H9 (cell line): ENCODE measurements at regions not wholly inside any gene's neighbourhood (a gene's known extent, or its start where the extent isn't known, plus 50 kb on each side); places are given as distances from the start of the nearest gene placed in this dataset.

ENCODE experiments used
- DNase-seq: peaks from one replicate; pipeline ENCODE4 v3.0.0-alpha.2; 2017
- H2AFZ ChIP-seq: one replicate; pipeline ENCODE4 v1.6.1; 2013; ENCODE audit warnings: mild to moderate bottlenecking, low read length, control low read depth, moderate library complexity
- H2AK5ac ChIP-seq: 2 replicates; pipeline ENCODE4 v1.6.1; 2013; ENCODE audit warnings: low read length, control low read depth, mixed read lengths; ENCODE audit not compliant: insufficient read length
- H2BK120ac ChIP-seq: one replicate; pipeline ENCODE4 v1.6.1; 2013; ENCODE audit warnings: low read depth, mild to moderate bottlenecking, low read length, control low read depth, inconsistent platforms; ENCODE audit not compliant: poor library complexity, severe bottlenecking
- H2BK12ac ChIP-seq: 2 replicates; pipeline ENCODE4 v1.6.1; 2013; ENCODE audit warnings: low read length, control low read depth, mixed read lengths, low read depth; ENCODE audit not compliant: insufficient read length
- H2BK15ac ChIP-seq: 2 replicates; pipeline ENCODE4 v1.6.1; 2013; ENCODE audit warnings: low read depth, low read length, control low read depth
- H2BK20ac ChIP-seq: one replicate; pipeline ENCODE4 v1.6.1; 2013; ENCODE audit warnings: low read depth, mild to moderate bottlenecking, low read length, control low read depth, inconsistent platforms; ENCODE audit not compliant: poor library complexity, severe bottlenecking
- H2BK5ac ChIP-seq: 2 replicates; pipeline ENCODE4 v1.6.1; 2013; ENCODE audit warnings: low read length, control low read depth, mixed read lengths; ENCODE audit not compliant: insufficient read length
- H3K14ac ChIP-seq: 2 replicates; pipeline ENCODE4 v1.6.1; 2013; ENCODE audit warnings: low read length, control low read depth; ENCODE audit not compliant: insufficient read depth
- H3K18ac ChIP-seq: 2 replicates; pipeline ENCODE4 v1.6.1; 2013; ENCODE audit warnings: low read depth, mild to moderate bottlenecking, mixed read lengths, low read length, control low read depth; ENCODE audit not compliant: insufficient read length
- H3K23ac ChIP-seq: 2 replicates; pipeline ENCODE4 v1.6.1; 2013; ENCODE audit warnings: low read length, control low read depth, mixed read lengths, low read depth; ENCODE audit not compliant: insufficient read length
- H3K23me2 ChIP-seq: 2 replicates; pipeline ENCODE4 v1.6.1; 2013; ENCODE audit warnings: low read depth, mild to moderate bottlenecking, mixed read lengths, low read length, control low read depth; ENCODE audit not compliant: insufficient read length, poor library complexity, severe bottlenecking
- H3K27ac ChIP-seq: 2 replicates; pipeline ENCODE4 v1.5.1; 2013; ENCODE audit warnings: low read length, control low read depth, mixed read lengths, low read depth; ENCODE audit not compliant: insufficient read length
- H3K27me3 ChIP-seq: 2 replicates; pipeline ENCODE4 v1.6.1; 2013; ENCODE audit warnings: low read length, control low read depth, inconsistent platforms; ENCODE audit not compliant: insufficient read depth
- H3K4ac ChIP-seq: 2 replicates; pipeline ENCODE4 v1.6.1; 2013; ENCODE audit warnings: low read depth, mild to moderate bottlenecking, control low read depth, inconsistent platforms, low read length, moderate library complexity
- H3K4me1 ChIP-seq: 2 replicates; pipeline ENCODE4 v1.6.1; 2013; ENCODE audit warnings: low read length, control low read depth, inconsistent platforms; ENCODE audit not compliant: insufficient read depth
- H3K4me2 ChIP-seq: 2 replicates; pipeline ENCODE4 v1.6.1; 2013; ENCODE audit warnings: low read length, control low read depth, mixed read lengths; ENCODE audit not compliant: insufficient read length, insufficient read depth
- H3K56ac ChIP-seq: 2 replicates; pipeline ENCODE4 v1.6.1; 2013; ENCODE audit warnings: low read depth, mild to moderate bottlenecking, mixed read lengths, low read length, control low read depth; ENCODE audit not compliant: insufficient read length
- H3K79me1 ChIP-seq: 2 replicates; pipeline ENCODE4 v1.6.1; 2013; ENCODE audit warnings: low read depth, mild to moderate bottlenecking, moderate library complexity, low read length, control low read depth, inconsistent platforms; ENCODE audit not compliant: insufficient read depth, poor library complexity, severe bottlenecking
- H3K79me2 ChIP-seq: 2 replicates; pipeline ENCODE4 v1.6.1; 2013; ENCODE audit warnings: low read length, control low read depth, inconsistent platforms; ENCODE audit not compliant: insufficient read depth
- H3K9ac ChIP-seq: 2 replicates; pipeline ENCODE4 v1.6.1; 2013; ENCODE audit warnings: low read length, control low read depth, mixed read lengths; ENCODE audit not compliant: insufficient read length; ENCODE audit errors: extremely low read depth
- H3K9me3 ChIP-seq: one replicate; pipeline ENCODE4 v1.6.1; 2013; ENCODE audit warnings: low read depth, low read length, inconsistent platforms; ENCODE audit not compliant: control insufficient read depth
- H3T11ph ChIP-seq: one replicate; pipeline ENCODE4 v1.6.1; 2013; ENCODE audit warnings: mild to moderate bottlenecking, low read length, control low read depth, inconsistent platforms
- H4K20me1 ChIP-seq: one replicate; pipeline ENCODE4 v1.6.1; 2013; ENCODE audit not compliant: control insufficient read depth, insufficient read length, insufficient read depth
- H4K5ac ChIP-seq: 2 replicates; pipeline ENCODE4 v1.6.1; 2013; ENCODE audit warnings: low read depth, mild to moderate bottlenecking, mixed read lengths, low read length, control low read depth; ENCODE audit not compliant: insufficient read length
- H4K8ac ChIP-seq: replicated peaks from 2 replicates; pipeline ENCODE4 v1.6.1; 2013; ENCODE audit warnings: low read length, control low read depth, mixed read lengths, low read depth; ENCODE audit not compliant: insufficient read length
- H4K91ac ChIP-seq: 2 replicates; pipeline ENCODE4 v1.6.1; 2013; ENCODE audit warnings: low read depth, mild to moderate bottlenecking, moderate library complexity, mixed read lengths, low read length, control low read depth; ENCODE audit not compliant: insufficient read length
- H3K27ac Mint-ChIP-seq, 3 experiments: 2 replicates in 2 of 3; 3 replicates in 1 of 3; pipeline ENCODE4 v1.8.0; 2020 to 2021; ENCODE audit warnings: mixed read lengths in 3 of 3, mild to moderate bottlenecking in 1 of 3, moderate library complexity in 1 of 3
- H3K27me3 Mint-ChIP-seq: 2 replicates; pipeline ENCODE4 v1.8.0; 2021; ENCODE audit warnings: low read depth, mild to moderate bottlenecking, moderate library complexity, mixed read lengths
- H3K36me3 Mint-ChIP-seq, 3 experiments: 2 replicates in 2 of 3; 3 replicates in 1 of 3; pipeline ENCODE4 v1.8.0; 2020 to 2021; ENCODE audit warnings: low read depth in 3 of 3, mixed read lengths in 3 of 3; ENCODE audit not compliant: insufficient read depth in 1 of 3
- H3K4me1 Mint-ChIP-seq, 2 experiments: 2 replicates each; pipeline ENCODE4 v1.8.0; 2020; ENCODE audit warnings: mixed read lengths in 2 of 2
- H3K4me3 Mint-ChIP-seq, 2 experiments: 2 replicates in 1 of 2; 3 replicates in 1 of 2; pipeline ENCODE4 v1.8.0; 2020 to 2021; ENCODE audit warnings: mild to moderate bottlenecking in 2 of 2, mixed read lengths in 2 of 2, moderate library complexity in 1 of 2
- H3K9me3 Mint-ChIP-seq, 2 experiments: 2 replicates in 1 of 2; 3 replicates in 1 of 2; pipeline ENCODE4 v1.8.0; 2020; ENCODE audit warnings: mild to moderate bottlenecking in 2 of 2, mixed read lengths in 2 of 2, moderate library complexity in 1 of 2
- WGBS: extraction: QIAGEN DNeasy Blood & Tissue Kit; methylation state at CpG from one replicate; pipeline ENCODE4 v1.1.7; 2013; ENCODE audit warnings: missing lambda C conversion rate, low lambda C conversion rate, mixed read lengths; ENCODE audit not compliant: insufficient read length; ENCODE audit errors: extremely low coverage; 5-methylcytosine and 5-hydroxymethylcytosine counted together
- TF ChIP-seq, protein P1 (sequence below): fragments of 200-600 bp; sonication (generic); conservative IDR thresholded peaks from 3 replicates; pipeline ENCODE4 v1.8.0; 2021; ENCODE audit warnings: antibody characterized with exemption, mild to moderate bottlenecking

DNA sequence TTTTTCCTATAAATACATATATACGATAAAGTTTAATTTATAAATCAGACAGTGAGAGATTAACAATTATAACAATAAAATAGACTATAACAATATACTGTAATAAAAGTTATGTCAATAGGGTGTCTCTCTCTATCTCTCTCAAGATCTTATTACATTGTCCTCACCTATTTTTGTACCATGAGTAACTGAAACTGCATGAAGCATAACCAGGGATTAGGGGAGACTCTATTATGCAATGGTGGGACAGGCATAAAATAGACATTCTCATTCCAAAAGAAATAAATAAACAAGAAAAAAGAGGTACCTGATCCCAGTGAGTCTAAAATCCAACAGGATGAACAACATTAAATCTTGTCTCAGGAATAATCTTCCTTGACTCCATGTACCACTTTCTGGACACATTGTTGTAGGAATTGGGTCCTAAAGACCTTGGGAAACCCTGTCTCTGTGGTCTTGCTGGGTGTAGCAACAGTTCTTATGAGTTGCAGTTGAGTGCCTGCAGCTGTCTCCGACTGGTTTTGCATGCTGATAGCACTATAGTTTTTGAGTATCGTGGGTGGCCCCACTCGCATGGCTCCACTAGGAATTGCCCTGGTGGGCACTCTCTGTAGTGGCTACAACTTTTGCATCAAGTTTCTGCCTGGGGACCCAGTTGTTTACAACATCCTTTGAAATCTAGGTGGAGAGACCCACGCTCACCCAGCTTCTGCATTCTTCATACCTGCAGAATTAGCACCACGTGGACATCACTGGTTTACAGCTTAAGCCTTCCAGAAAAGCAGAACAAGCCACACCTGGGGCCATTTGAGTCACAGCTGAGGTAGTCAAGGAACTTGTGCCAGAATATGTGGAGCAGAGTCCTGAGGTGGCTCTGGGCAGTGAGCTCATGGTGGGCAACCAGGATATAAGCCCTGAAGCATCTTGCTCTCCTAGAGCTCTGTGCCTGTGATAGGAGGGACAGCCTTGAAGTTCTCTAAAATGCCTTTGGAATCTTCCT lies 204.7 kb downstream of the KITLG start:
- no peaks in the 10 kb centered on the region for H3K27me3 ChIP-seq
- no peaks in the 10 kb centered on the region for H3K9me3 Mint-ChIP-seq
- H3K23me2 ChIP-seq, result no peaks in the 10 kb centered on the region
- no peak overlapping the region for H3K27ac ChIP-seq
- no peak overlapping the region for H2BK120ac ChIP-seq
- no peaks in the 10 kb centered on the region for H3K27me3 Mint-ChIP-seq
- H3K79me1 ChIP-seq, result no peaks in the 10 kb centered on the region
- no peak overlapping the region; the same call in 1 of the 2 replicates for H3K14ac ChIP-seq
- H3K4me3 Mint-ChIP-seq, result no peak overlapping the region
- no peak overlapping the region for H2AK5ac ChIP-seq
- no peak overlapping the region for H4K5ac ChIP-seq
- H2BK5ac ChIP-seq, result no peak overlapping the region
- H3K23ac ChIP-seq, result no peak overlapping the region
- no peak overlapping the region for H2BK15ac ChIP-seq
- H3K9me3 ChIP-seq, result no peaks in the 10 kb centered on the region
- H2BK12ac ChIP-seq, result no peak overlapping the region
- no peak overlapping the region for H3T11ph ChIP-seq
- H3K9ac ChIP-seq, result no peak overlapping the region
- H3K4me1 ChIP-seq, result no peaks in the 10 kb centered on the region
- no peak overlapping the region for H2BK20ac ChIP-seq
- H3K18ac ChIP-seq, result no peak overlapping the region
- H4K91ac ChIP-seq, result no peak overlapping the region
- WGBS, result no CpG with 5 or more reads among the region's 6 CpGs
- DNase-seq, result no peak
- H3K79me2 ChIP-seq, result no peaks in the 10 kb centered on the region
- no peak overlapping the region for H3K56ac ChIP-seq
- no peak overlapping the region for H3K4ac ChIP-seq
- H2AFZ ChIP-seq, result no peak overlapping the region
- no peaks in the 10 kb centered on the region for H3K4me1 Mint-ChIP-seq
- H3K36me3 Mint-ChIP-seq, result no peaks in the 10 kb centered on the region
- no peaks in the 10 kb centered on the region for H4K20me1 ChIP-seq
- H4K8ac ChIP-seq, result no peak overlapping the region
- no peak overlapping the region for H3K27ac Mint-ChIP-seq
- H3K4me2 ChIP-seq, result no peak overlapping the region
- TF ChIP-seq, protein P1, sequence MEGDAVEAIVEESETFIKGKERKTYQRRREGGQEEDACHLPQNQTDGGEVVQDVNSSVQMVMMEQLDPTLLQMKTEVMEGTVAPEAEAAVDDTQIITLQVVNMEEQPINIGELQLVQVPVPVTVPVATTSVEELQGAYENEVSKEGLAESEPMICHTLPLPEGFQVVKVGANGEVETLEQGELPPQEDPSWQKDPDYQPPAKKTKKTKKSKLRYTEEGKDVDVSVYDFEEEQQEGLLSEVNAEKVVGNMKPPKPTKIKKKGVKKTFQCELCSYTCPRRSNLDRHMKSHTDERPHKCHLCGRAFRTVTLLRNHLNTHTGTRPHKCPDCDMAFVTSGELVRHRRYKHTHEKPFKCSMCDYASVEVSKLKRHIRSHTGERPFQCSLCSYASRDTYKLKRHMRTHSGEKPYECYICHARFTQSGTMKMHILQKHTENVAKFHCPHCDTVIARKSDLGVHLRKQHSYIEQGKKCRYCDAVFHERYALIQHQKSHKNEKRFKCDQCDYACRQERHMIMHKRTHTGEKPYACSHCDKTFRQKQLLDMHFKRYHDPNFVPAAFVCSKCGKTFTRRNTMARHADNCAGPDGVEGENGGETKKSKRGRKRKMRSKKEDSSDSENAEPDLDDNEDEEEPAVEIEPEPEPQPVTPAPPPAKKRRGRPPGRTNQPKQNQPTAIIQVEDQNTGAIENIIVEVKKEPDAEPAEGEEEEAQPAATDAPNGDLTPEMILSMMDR, result no peak
